Smooth muscle cell (in vitro differentiated cells): ENCODE measurements at regions not wholly inside any gene's neighbourhood (a gene's known extent, or its start where the extent isn't known, plus 50 kb on each side); places are given as distances from the start of the nearest gene placed in this dataset.
"Not testable (repeated sequence)": the region's sequence is repeated elsewhere in the genome, so short reads cannot be mapped to it uniquely, and the experiment has no call there.

Experiments used
- DNase-seq: peaks from one replicate; lab custom pipeline; 2025; ENCODE audit not compliant: unreplicated experiment; lab: John Stamatoyannopoulos, UW
- H2AFZ ChIP-seq: fragments of 200-600 bp; sonication (generic); 2 replicates; pipeline ENCODE4 v1.6.0; 2016; ENCODE audit warnings: antibody characterized with exemption, low read depth, mild to moderate bottlenecking
- H3F3A ChIP-seq: fragments of 200-600 bp; sonication (generic); 2 replicates; pipeline ENCODE4 v1.6.0; 2017; ENCODE audit warnings: antibody characterized with exemption, low read depth
- H3K27ac ChIP-seq: fragments of 200-600 bp; sonication (generic); 2 replicates; pipeline ENCODE4 v1.5.1; 2016; ENCODE audit warnings: low read depth, mild to moderate bottlenecking
- H3K27me3 ChIP-seq: fragments of 200-600 bp; sonication (generic); 2 replicates; pipeline ENCODE4 v1.6.1; 2016; ENCODE audit warnings: low read depth, mild to moderate bottlenecking
- H3K36me3 ChIP-seq: fragments of 200-600 bp; sonication (generic); 2 replicates; pipeline ENCODE4 v1.5.1; 2016; ENCODE audit warnings: low read depth
- H3K4me1 ChIP-seq: fragments of 200-600 bp; sonication (generic); 2 replicates; pipeline ENCODE4 v1.5.1; 2016; ENCODE audit warnings: low read depth
- H3K4me2 ChIP-seq: fragments of 200-600 bp; sonication (generic); 2 replicates; pipeline ENCODE4 v1.6.0; 2016; ENCODE audit warnings: mild to moderate bottlenecking
- H3K4me3 ChIP-seq: fragments of 200-600 bp; sonication (generic); 2 replicates; pipeline ENCODE4 v1.5.1; 2016; ENCODE audit warnings: mild to moderate bottlenecking
- H3K79me2 ChIP-seq: fragments of 200-600 bp; sonication (generic); 2 replicates; pipeline ENCODE4 v1.6.0; 2016; ENCODE audit warnings: low read depth, mild to moderate bottlenecking
- H3K9ac ChIP-seq: fragments of 200-600 bp; sonication (generic); 2 replicates; pipeline ENCODE4 v1.6.0; 2016; ENCODE audit warnings: low read depth
- H3K9me3 ChIP-seq: fragments of 200-600 bp; sonication (generic); replicated peaks from 2 replicates; pipeline ENCODE4 v1.5.1; 2016; ENCODE audit warnings: low read depth
- H4K20me1 ChIP-seq: fragments of 200-600 bp; sonication (generic); 2 replicates; pipeline ENCODE4 v1.6.0; 2016; ENCODE audit warnings: low read depth
- WGBS: methylation state at CpG from one replicate; pipeline ENCODE4 v1.1.7; 2016; ENCODE audit warnings: low lambda C conversion rate; 5-methylcytosine and 5-hydroxymethylcytosine counted together
- TF ChIP-seq, protein P1 (sequence below): fragments of 200-600 bp; sonication (generic); IDR thresholded peaks from 2 replicates; pipeline ENCODE4 v1.5.1; 2017; ENCODE audit warnings: borderline replicate concordance, mild to moderate bottlenecking, antibody characterized with exemption; ENCODE audit not compliant: insufficient read depth, poor library complexity, severe bottlenecking

DNA sequence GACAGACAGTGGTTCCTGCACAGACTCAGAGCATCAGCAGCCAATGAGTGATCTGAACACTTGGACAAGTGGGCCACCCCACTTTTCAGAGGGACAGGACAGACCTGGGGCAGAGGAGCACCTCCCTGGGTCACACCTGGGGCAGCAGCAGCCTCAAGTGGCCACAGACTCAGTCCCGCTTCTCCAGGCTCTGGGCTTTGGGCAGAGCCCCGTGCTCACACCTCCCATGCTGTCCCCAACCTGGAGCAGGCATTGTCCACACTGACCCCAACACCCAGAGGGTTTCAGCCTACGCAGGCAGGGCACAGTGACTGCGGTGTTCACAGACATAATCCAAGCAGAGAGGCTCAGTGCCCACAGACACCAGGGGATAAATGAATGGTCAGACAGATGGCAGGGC is 135.5 kb upstream of the SFSWAP start:
- no peak overlapping the region for H3K9ac ChIP-seq
- no peaks in the 10 kb centered on the region for H3K79me2 ChIP-seq

DNA sequence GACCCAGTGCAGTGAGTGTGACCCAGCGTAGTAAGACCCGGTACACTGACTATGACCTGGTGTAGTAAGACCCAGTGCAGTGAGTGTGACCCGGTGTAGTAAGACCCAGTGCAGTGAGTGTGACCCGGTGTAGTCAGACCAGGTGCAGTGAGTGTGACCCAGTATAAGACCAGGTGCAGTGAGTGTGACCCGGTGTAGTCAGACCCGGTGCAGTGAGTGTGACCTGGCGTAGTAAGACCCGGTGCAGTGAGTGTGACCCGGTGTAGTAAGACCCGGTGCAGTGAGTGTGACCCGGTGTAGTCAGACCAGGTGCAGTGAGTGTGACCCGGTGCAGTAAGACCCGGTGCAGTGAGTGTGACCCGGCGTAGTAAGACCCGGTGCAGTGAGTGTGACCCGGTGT is 134.2 kb upstream of the SFSWAP start:
- 99% methylated on average over 17 of the region's 17 CpGs for WGBS
- H3K27me3 ChIP-seq, H3K9ac ChIP-seq: not testable (repeated sequence)

More for the DNA sequence above, 135.5 kb upstream of the SFSWAP start:
- Histone ChIP-seq H3K9me3 (no peaks in the 10 kb centered on the region), H3K4me2 (no peak overlapping the region), H4K20me1 (no peaks in the 10 kb centered on the region), H3K36me3 (no peaks in the 10 kb centered on the region), H3K4me3 (no peak overlapping the region), H3K27me3 (peaks cover 5% of the 10 kb centered on the region), H3K27ac (no peak overlapping the region), H3F3A (no peaks in the 10 kb centered on the region), H2AFZ (no peak overlapping the region), H3K4me1 (no peaks in the 10 kb centered on the region)
- TF ChIP-seq, protein P1, sequence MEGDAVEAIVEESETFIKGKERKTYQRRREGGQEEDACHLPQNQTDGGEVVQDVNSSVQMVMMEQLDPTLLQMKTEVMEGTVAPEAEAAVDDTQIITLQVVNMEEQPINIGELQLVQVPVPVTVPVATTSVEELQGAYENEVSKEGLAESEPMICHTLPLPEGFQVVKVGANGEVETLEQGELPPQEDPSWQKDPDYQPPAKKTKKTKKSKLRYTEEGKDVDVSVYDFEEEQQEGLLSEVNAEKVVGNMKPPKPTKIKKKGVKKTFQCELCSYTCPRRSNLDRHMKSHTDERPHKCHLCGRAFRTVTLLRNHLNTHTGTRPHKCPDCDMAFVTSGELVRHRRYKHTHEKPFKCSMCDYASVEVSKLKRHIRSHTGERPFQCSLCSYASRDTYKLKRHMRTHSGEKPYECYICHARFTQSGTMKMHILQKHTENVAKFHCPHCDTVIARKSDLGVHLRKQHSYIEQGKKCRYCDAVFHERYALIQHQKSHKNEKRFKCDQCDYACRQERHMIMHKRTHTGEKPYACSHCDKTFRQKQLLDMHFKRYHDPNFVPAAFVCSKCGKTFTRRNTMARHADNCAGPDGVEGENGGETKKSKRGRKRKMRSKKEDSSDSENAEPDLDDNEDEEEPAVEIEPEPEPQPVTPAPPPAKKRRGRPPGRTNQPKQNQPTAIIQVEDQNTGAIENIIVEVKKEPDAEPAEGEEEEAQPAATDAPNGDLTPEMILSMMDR = no peak
- DNase-seq = no peak
- 91% methylated on average over 4 of the region's 4 CpGs for WGBS

DNA sequence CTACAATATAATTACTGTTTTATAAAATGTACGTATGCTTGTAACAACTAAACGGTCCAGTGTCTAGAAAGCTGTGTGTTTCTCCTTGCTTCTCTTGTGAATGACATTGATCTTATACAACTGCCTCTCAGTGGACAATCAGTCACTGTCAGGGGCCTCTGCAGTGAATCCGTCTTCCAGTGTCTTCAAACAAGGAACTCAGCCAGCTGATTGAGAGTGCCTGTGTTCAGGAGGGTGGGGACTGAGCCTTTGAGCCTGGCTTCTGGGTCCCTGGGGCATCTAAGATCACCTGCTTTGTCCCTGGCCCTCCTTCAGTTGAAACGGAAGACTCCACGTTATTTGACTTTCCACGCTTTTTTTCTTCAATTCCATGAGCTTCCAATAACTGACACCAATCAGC is 133.1 kb upstream of the SFSWAP start:
- H3K4me3 ChIP-seq = no peak overlapping the region
- no peak overlapping the region for H3K9ac ChIP-seq
- no peak overlapping the region for H2AFZ ChIP-seq
- no peaks in the 10 kb centered on the region for H3K4me1 ChIP-seq
- no peaks in the 10 kb centered on the region for H3K9me3 ChIP-seq
- no peaks in the 10 kb centered on the region for H3F3A ChIP-seq
- no peaks in the 10 kb centered on the region for H3K79me2 ChIP-seq
- TF ChIP-seq, protein P1 = no peak
- no peak for DNase-seq
- no peaks in the 10 kb centered on the region for H4K20me1 ChIP-seq
- H3K27ac ChIP-seq = no peak overlapping the region
- no peaks in the 10 kb centered on the region for H3K36me3 ChIP-seq
- H3K27me3 ChIP-seq = peaks cover 5% of the 10 kb centered on the region
- H3K4me2 ChIP-seq = no peak overlapping the region
- 76% methylated on average over 6 of the region's 6 CpGs for WGBS

More for the DNA sequence above, 134.2 kb upstream of the SFSWAP start:
- not testable (repeated sequence) for H3K9me3 ChIP-seq, H3K4me2 ChIP-seq, H4K20me1 ChIP-seq, DNase-seq, H3K79me2 ChIP-seq, H3F3A ChIP-seq, H3K4me3 ChIP-seq, H3K36me3 ChIP-seq, H3K27ac ChIP-seq, H2AFZ ChIP-seq, H3K4me1 ChIP-seq

DNA sequence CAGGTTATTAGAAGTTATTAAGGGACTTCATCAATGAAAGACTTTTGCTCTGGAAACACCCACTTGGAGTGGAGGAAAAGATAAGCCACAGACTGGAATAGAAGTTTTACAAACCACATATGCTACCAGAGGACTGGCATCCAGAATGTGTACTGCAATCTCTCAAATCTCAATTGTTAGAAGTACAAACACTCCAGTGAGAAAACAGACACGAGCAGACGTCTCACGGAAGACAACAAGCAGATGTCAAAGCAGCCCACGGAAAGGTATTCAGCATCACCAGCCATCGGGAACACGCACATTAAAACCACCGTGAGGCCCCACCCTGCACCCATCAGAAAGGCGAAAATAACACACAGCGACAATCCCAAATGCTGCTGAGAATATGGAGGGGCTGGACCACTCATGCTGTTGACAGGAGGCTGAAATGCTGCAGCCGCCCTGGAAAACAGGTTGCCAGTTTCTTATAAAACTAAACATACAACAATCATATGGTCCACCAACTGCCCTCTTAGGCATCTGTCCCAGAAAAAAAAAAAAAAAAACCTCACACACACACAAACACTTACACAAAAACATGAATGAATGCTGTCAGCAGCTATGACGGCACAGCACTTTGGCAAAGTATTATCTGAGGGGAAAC is 131.9 kb upstream of the SFSWAP start:
- Histone ChIP-seq H3K27me3 (peaks cover 5% of the 10 kb centered on the region), H2AFZ (no peak overlapping the region), H3K9ac (no peak overlapping the region), H3K4me1 (no peaks in the 10 kb centered on the region), H3K4me3 (no peak overlapping the region), H4K20me1 (no peaks in the 10 kb centered on the region), H3K79me2 (no peaks in the 10 kb centered on the region), H3F3A (no peaks in the 10 kb centered on the region), H3K9me3 (no peaks in the 10 kb centered on the region), H3K36me3 (no peaks in the 10 kb centered on the region), H3K4me2 (no peak overlapping the region), H3K27ac (no peak overlapping the region)
- DNase-seq = no peak
- TF ChIP-seq, protein P1 = no peak
- 84% methylated on average over 11 of the region's 11 CpGs for WGBS
